Liver (tissue), 8 donors: ENCODE measurements at regions not wholly inside any gene's neighbourhood (a gene's known extent, or its start where the extent isn't known, plus 50 kb on each side); places are given as distances from the start of the nearest gene placed in this dataset.

Experiments used
- DNase-seq: peaks from one replicate; pipeline ENCODE4 v3.0.0-alpha.2; 2017; ENCODE audit warnings: low spot score
- H3K27ac ChIP-seq, 2 donors: one replicate each; pipeline ENCODE4 v1.7.0; 2013; ENCODE audit warnings: inconsistent platforms in 2 of 2, low read length in 2 of 2, control low read depth in 1 of 2, low read depth in 1 of 2, mild to moderate bottlenecking in 1 of 2
- H3K27me3 ChIP-seq, 4 donors: one replicate each; pipeline versions ENCODE4 v1.6.1 to v1.7.0; 2013; ENCODE audit warnings: low read length in 3 of 4, inconsistent platforms in 1 of 4, mild to moderate bottlenecking in 1 of 4, moderate library complexity in 1 of 4; ENCODE audit not compliant: control insufficient read depth in 4 of 4, insufficient read depth in 4 of 4
- H3K36me3 ChIP-seq, 4 donors: one replicate each; pipeline versions ENCODE4 v1.6.1 to v1.7.0; 2013; ENCODE audit warnings: low read length in 3 of 4, mild to moderate bottlenecking in 3 of 4, low read depth in 1 of 4, moderate library complexity in 1 of 4; ENCODE audit not compliant: control insufficient read depth in 4 of 4, insufficient read depth in 3 of 4
- H3K4me1 ChIP-seq, 4 donors: one replicate each; pipeline versions ENCODE4 v1.6.1 to v1.7.0; 2013; ENCODE audit warnings: low read length in 3 of 4, mild to moderate bottlenecking in 3 of 4, moderate library complexity in 1 of 4; ENCODE audit not compliant: control insufficient read depth in 4 of 4, insufficient read depth in 4 of 4
- H3K4me3 ChIP-seq, 3 donors: one replicate each; pipeline versions ENCODE4 v1.6.1 to v1.7.0; 2013; ENCODE audit warnings: low read length in 3 of 3, control low read depth in 1 of 3, low read depth in 1 of 3, mild to moderate bottlenecking in 1 of 3
- H3K9ac ChIP-seq, 2 donors: one replicate each; pipeline ENCODE4 v1.7.0; 2013; ENCODE audit warnings: low read length in 2 of 2, mild to moderate bottlenecking in 2 of 2, moderate library complexity in 2 of 2, control low read depth in 1 of 2, low read depth in 1 of 2
- H3K9me3 ChIP-seq, 4 donors: one replicate each; pipeline versions ENCODE4 v1.6.1 to v1.7.0; 2013; ENCODE audit warnings: low read length in 3 of 4; ENCODE audit not compliant: control insufficient read depth in 4 of 4
- EGR1 ChIP-seq, 2 donors: IDR thresholded peaks; 2 replicates each; pipeline ENCODE4 v1.6.1; 2016 to 2018; ENCODE audit warnings: antibody characterized with exemption in 2 of 2, low read depth in 2 of 2
- FOXA2 ChIP-seq: IDR thresholded peaks from 2 replicates; pipeline ENCODE4 v1.6.1; 2016; ENCODE audit warnings: antibody characterized with exemption
- GABPA ChIP-seq, 2 donors: IDR thresholded peaks in 1 of 2; conservative IDR thresholded peaks in 1 of 2; 2 replicates each; pipeline ENCODE4 v1.6.1; 2016; ENCODE audit warnings: antibody characterized with exemption in 2 of 2, mild to moderate bottlenecking in 1 of 2, moderate library complexity in 1 of 2
- HNF4A ChIP-seq, 2 donors: conservative IDR thresholded peaks; 2 replicates each; pipeline ENCODE4 v1.6.1; 2016; ENCODE audit warnings: antibody characterized with exemption in 2 of 2, mild to moderate bottlenecking in 2 of 2
- HNF4G ChIP-seq: IDR thresholded peaks from 2 replicates; pipeline ENCODE4 v1.6.1; 2016; ENCODE audit warnings: antibody characterized with exemption
- JUND ChIP-seq, 2 donors: IDR thresholded peaks; 2 replicates each; pipeline ENCODE4 v1.6.1; 2016; ENCODE audit warnings: antibody characterized with exemption in 2 of 2
- NR2F2 ChIP-seq: IDR thresholded peaks from 2 replicates; pipeline ENCODE4 v1.6.1; 2016; ENCODE audit warnings: antibody characterized with exemption
- RAD21 ChIP-seq, 2 donors: IDR thresholded peaks; 2 replicates each; pipeline ENCODE4 v1.6.1; 2016; ENCODE audit warnings: antibody characterized with exemption in 2 of 2, mild to moderate bottlenecking in 2 of 2
- RXRA ChIP-seq, 2 donors: IDR thresholded peaks; 2 replicates each; pipeline ENCODE4 v1.6.1; 2017 to 2018; ENCODE audit warnings: antibody characterized with exemption in 2 of 2, mild to moderate bottlenecking in 1 of 2
- TAF1 ChIP-seq: conservative IDR thresholded peaks from 2 replicates; pipeline ENCODE4 v1.6.1; 2016; ENCODE audit warnings: antibody characterized with exemption, mild to moderate bottlenecking
- YY1 ChIP-seq: IDR thresholded peaks from 2 replicates; pipeline ENCODE4 v1.6.1; 2016; ENCODE audit warnings: antibody characterized with exemption, mild to moderate bottlenecking
- WGBS: extraction: QIAGEN DNeasy Blood & Tissue Kit; methylation state at CpG from one replicate; pipeline ENCODE4 v1.1.7; 2013; 5-methylcytosine and 5-hydroxymethylcytosine counted together
- TF ChIP-seq, protein P1 (sequence below): IDR thresholded peaks from 2 replicates; pipeline ENCODE4 v1.6.1; 2016; ENCODE audit warnings: antibody characterized with exemption
- TF ChIP-seq, protein P2 (sequence below): IDR thresholded peaks from 2 replicates; pipeline ENCODE4 v1.6.1; 2016; ENCODE audit warnings: antibody characterized with exemption
- TF ChIP-seq, protein P3 (sequence below): IDR thresholded peaks from 2 replicates; pipeline ENCODE4 v1.6.1; 2016; ENCODE audit warnings: antibody characterized with exemption, mild to moderate bottlenecking
- TF ChIP-seq, protein P4 (sequence below): fragments of 150-350 bp; IDR thresholded peaks from 2 replicates; pipeline ENCODE4 v1.5.1; 2017; ENCODE audit warnings: improper control_type of control experiment, low read depth, low read length; ENCODE audit not compliant: missing input control
- donor health status: healthy.
- donor health status: healthy.
- donor health status: healthy.
- donor health status: healthy.
- donor health status: healthy.

DNA sequence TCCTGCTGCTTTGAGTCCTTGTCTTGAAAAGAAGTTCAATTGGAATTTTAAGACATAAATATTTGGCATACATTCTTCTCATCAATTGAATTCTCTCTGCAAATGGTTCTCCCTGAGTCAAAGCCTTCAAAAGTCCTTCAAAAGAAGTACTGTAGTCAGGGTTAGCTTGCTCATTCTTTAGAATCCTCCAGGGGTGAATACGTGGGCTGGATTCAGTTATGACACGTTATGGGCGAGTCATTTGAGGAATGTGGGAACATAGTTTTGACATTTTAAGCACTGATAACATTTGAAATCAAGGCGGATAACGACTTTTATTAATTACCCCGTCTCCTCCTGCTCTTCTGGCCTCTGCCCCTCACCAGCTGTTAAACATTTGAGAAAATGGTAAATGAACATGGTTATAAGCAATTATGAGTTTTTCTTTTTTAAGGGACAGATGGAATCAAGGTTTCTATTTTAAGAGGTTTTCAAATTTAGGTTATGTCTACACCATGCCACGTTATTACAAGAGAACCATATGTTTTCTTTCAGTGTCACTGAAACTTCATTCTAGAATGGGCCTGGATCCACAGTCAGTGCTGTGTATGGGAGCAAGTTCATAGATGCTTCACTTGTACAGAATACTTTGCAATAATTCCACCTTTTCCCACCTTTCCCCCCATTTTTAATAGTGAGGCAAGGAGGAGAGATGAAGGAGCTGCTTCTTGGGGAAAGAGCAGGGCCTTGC lies 273.1 kb downstream of the TSN start (continued):
- TF ChIP-seq FOXA2: no peak
- TF ChIP-seq, protein P1, sequence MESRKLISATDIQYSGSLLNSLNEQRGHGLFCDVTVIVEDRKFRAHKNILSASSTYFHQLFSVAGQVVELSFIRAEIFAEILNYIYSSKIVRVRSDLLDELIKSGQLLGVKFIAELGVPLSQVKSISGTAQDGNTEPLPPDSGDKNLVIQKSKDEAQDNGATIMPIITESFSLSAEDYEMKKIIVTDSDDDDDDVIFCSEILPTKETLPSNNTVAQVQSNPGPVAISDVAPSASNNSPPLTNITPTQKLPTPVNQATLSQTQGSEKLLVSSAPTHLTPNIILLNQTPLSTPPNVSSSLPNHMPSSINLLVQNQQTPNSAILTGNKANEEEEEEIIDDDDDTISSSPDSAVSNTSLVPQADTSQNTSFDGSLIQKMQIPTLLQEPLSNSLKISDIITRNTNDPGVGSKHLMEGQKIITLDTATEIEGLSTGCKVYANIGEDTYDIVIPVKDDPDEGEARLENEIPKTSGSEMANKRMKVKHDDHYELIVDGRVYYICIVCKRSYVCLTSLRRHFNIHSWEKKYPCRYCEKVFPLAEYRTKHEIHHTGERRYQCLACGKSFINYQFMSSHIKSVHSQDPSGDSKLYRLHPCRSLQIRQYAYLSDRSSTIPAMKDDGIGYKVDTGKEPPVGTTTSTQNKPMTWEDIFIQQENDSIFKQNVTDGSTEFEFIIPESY: no peak
- no peak for TF ChIP-seq HNF4A (conservative IDR thresholded peaks at IDR 0.05)
- TF ChIP-seq JUND (IDR thresholded peaks at IDR 0.05): no peak

DNA sequence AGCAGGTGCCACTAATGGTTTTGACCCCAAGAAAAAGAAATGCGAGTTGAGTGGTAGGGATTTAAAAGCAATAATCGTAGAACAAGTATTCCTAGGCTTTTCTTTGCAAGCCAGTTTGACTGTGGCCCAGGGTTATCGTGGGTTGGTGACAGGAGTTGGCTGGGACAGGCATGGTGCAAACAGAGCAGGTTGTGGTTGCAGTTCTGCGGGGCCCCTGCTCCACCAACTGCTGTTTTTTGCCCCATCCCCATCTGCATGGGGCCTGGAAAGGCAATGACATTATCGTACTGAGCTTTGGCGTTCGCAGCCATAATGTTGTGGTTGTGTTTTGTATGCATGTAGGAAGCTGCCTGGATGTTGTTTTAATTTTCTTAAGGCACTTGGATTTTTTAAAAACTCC lies 274.0 kb downstream of the TSN start:
- TF ChIP-seq, protein P2, sequence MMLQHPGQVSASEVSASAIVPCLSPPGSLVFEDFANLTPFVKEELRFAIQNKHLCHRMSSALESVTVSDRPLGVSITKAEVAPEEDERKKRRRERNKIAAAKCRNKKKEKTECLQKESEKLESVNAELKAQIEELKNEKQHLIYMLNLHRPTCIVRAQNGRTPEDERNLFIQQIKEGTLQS: no peak
- TF ChIP-seq JUND (IDR thresholded peaks at IDR 0.05) (no peak), RAD21 (IDR thresholded peaks at IDR 0.05) (no peak), FOXA2 (no peak), GABPA (IDR thresholded peaks at IDR 0.05 in 1 of 2, conservative IDR thresholded peaks at IDR 0.05 in 1 of 2) (no peak), RXRA (IDR thresholded peaks at IDR 0.05) (no peak), EGR1 (IDR thresholded peaks at IDR 0.05; ENCODE audit: low read depth in 2 of 2) (no peak), NR2F2 (no peak), HNF4G (no peak), HNF4A (conservative IDR thresholded peaks at IDR 0.05) (no peak), YY1 (no peak), TAF1 (no peak)
- TF ChIP-seq, protein P3, sequence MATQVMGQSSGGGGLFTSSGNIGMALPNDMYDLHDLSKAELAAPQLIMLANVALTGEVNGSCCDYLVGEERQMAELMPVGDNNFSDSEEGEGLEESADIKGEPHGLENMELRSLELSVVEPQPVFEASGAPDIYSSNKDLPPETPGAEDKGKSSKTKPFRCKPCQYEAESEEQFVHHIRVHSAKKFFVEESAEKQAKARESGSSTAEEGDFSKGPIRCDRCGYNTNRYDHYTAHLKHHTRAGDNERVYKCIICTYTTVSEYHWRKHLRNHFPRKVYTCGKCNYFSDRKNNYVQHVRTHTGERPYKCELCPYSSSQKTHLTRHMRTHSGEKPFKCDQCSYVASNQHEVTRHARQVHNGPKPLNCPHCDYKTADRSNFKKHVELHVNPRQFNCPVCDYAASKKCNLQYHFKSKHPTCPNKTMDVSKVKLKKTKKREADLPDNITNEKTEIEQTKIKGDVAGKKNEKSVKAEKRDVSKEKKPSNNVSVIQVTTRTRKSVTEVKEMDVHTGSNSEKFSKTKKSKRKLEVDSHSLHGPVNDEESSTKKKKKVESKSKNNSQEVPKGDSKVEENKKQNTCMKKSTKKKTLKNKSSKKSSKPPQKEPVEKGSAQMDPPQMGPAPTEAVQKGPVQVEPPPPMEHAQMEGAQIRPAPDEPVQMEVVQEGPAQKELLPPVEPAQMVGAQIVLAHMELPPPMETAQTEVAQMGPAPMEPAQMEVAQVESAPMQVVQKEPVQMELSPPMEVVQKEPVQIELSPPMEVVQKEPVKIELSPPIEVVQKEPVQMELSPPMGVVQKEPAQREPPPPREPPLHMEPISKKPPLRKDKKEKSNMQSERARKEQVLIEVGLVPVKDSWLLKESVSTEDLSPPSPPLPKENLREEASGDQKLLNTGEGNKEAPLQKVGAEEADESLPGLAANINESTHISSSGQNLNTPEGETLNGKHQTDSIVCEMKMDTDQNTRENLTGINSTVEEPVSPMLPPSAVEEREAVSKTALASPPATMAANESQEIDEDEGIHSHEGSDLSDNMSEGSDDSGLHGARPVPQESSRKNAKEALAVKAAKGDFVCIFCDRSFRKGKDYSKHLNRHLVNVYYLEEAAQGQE: no peak
- TF ChIP-seq, protein P1: no peak
- TF ChIP-seq, protein P4, sequence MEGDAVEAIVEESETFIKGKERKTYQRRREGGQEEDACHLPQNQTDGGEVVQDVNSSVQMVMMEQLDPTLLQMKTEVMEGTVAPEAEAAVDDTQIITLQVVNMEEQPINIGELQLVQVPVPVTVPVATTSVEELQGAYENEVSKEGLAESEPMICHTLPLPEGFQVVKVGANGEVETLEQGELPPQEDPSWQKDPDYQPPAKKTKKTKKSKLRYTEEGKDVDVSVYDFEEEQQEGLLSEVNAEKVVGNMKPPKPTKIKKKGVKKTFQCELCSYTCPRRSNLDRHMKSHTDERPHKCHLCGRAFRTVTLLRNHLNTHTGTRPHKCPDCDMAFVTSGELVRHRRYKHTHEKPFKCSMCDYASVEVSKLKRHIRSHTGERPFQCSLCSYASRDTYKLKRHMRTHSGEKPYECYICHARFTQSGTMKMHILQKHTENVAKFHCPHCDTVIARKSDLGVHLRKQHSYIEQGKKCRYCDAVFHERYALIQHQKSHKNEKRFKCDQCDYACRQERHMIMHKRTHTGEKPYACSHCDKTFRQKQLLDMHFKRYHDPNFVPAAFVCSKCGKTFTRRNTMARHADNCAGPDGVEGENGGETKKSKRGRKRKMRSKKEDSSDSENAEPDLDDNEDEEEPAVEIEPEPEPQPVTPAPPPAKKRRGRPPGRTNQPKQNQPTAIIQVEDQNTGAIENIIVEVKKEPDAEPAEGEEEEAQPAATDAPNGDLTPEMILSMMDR: no peak
- Histone ChIP-seq H3K27ac (no peak overlapping the region), H3K9me3 (no peaks in the 10 kb centered on the region), H3K9ac (no peak overlapping the region), H3K4me3 (no peak overlapping the region), H3K4me1 (no peaks in the 10 kb centered on the region), H3K27me3 (no peaks in the 10 kb centered on the region), H3K36me3 (no peaks in the 10 kb centered on the region)
- WGBS: 86% methylated on average over 7 of the region's 7 CpGs
- no peak for DNase-seq
